ENCODE measurements at regions not wholly inside any gene's neighbourhood (a gene's known extent, or its start where the extent isn't known, plus 50 kb on each side); places are given as distances from the start of the nearest gene placed in this dataset.

GRCh38 chr15:69760258-69760845 lies 307.7 kb downstream of the RPLP1 start:
- TF ChIP-seq EZH2 (IDR thresholded peaks at IDR 0.05; ENCODE audit: borderline replicate concordance, low read depth, low read length, severe bottlenecking) (no peak), CTCF (IDR thresholded peaks at IDR 0.05; ENCODE audit: borderline replicate concordance, extremely low read depth, low read length, poor library complexity, severe bottlenecking) (no peak)
